HCT116 (cell line): ENCODE measurements at regions not wholly inside any gene's neighbourhood (a gene's known extent, or its start where the extent isn't known, plus 50 kb on each side); places are given as distances from the start of the nearest gene placed in this dataset.

Experiments used
- ATAC-seq: fragments of 200-7000 bp; cut with Tn5 transposase; 2 replicates; pipeline ENCODE4 v1.9.1; 2020; ENCODE audit warnings: mild to moderate bottlenecking, moderate library complexity
- BruUV-seq: library from RNA; stranded (reverse); fragments of 400-500 nt; replicated peaks from 2 replicates; lab custom pipeline; 2021; lab: Mats Ljungman, UMichigan
- CTCF ChIA-PET: fragments of 300-600 bp; sonication (Branson Sonifier 250); formaldehyde crosslinking; loops from one replicate; lab custom pipeline; 2021; ENCODE audit warnings: antibody characterized with exemption; lab: Charles Lee
- POLR2A ChIA-PET: fragments of 300-600, 350-600 bp; sonication (Branson Sonifier 250); formaldehyde crosslinking; loops from one replicate; lab custom pipeline; 2021; ENCODE audit warnings: antibody characterized with exemption; lab: Charles Lee
- RAD21 ChIA-PET, 2 experiments: fragments of 300-600 bp; sonication (Branson Sonifier 250); formaldehyde crosslinking; loops; one replicate each; lab custom pipeline; 2023; ENCODE audit warnings: low total read pairs in 2 of 2; ENCODE audit not compliant: uncharacterized antibody in 2 of 2, unreplicated experiment in 2 of 2, low non-redundant PET in 1 of 2; lab: Charles Lee
- DNase-seq: peaks from one replicate; pipeline ENCODE4 v3.0.0-alpha.2; 2010; ENCODE audit warnings: low read depth, low spot score
- H2AFZ ChIP-seq: fragments of 200-600 bp; shearing (Covaris generic), sonication (generic); 2 replicates; pipeline ENCODE4 v1.6.1; 2017; ENCODE audit warnings: low read depth, mixed run types, mixed read lengths, antibody characterized with exemption, low read length; ENCODE audit not compliant: poor library complexity, severe bottlenecking
- H3K27ac ChIP-seq: 2 replicates; pipeline ENCODE4 v1.5.1; 2012; ENCODE audit warnings: low read depth, low read length
- H3K27me3 ChIP-seq: fragments of 200-600 bp; sonication (generic); 2 replicates; pipeline ENCODE4 v1.6.1; 2016; ENCODE audit warnings: mixed run types, low read length, mixed read lengths; ENCODE audit not compliant: insufficient read depth
- H3K36me3 ChIP-seq, 2 experiments: fragments of 200-500 bp in 1 of 2; fragments of 200-600 bp in 1 of 2; sonication (Bioruptor generic) in 1 of 2; sonication (generic) in 1 of 2; 2 replicates each; pipeline versions ENCODE4 v1.5.1 to v1.6.1; 2014 to 2016; ENCODE audit warnings: low read length in 2 of 2, inconsistent platforms in 1 of 2, mixed read lengths in 1 of 2, mixed run types in 1 of 2; ENCODE audit not compliant: insufficient read depth in 2 of 2, control insufficient read depth in 1 of 2
- H3K4me1 ChIP-seq, 2 experiments: fragments of 200-600 bp in 1 of 2; sonication (generic) in 1 of 2; 2 replicates each; pipeline versions ENCODE4 v1.5.1 to v1.6.1; 2012 to 2017; ENCODE audit warnings: low read length in 2 of 2, inconsistent platforms in 1 of 2, mild to moderate bottlenecking in 1 of 2, mixed read lengths in 1 of 2, mixed run types in 1 of 2, moderate library complexity in 1 of 2; ENCODE audit not compliant: insufficient read depth in 2 of 2, control insufficient read depth in 1 of 2
- H3K4me2 ChIP-seq: fragments of 200-600 bp; sonication (generic); 2 replicates; pipeline ENCODE4 v1.6.1; 2017; ENCODE audit warnings: mixed run types, low read length, mixed read lengths
- H3K4me3 ChIP-seq, 2 experiments: fragments of 200-600 bp in 1 of 2; sonication (generic) in 1 of 2; replicated peaks in 1 of 2; 2 replicates each; pipeline ENCODE4 v1.5.1; 2011 to 2016; ENCODE audit warnings: low read length in 2 of 2, control low read depth in 1 of 2, low read depth in 1 of 2, mild to moderate bottlenecking in 1 of 2, mixed read lengths in 1 of 2, mixed run types in 1 of 2
- H3K79me2 ChIP-seq: fragments of 200-600 bp; sonication (generic); 2 replicates; pipeline ENCODE4 v1.6.1; 2017; ENCODE audit warnings: mild to moderate bottlenecking, mixed run types, low read length, moderate library complexity, mixed read lengths; ENCODE audit not compliant: insufficient read depth
- H3K9ac ChIP-seq: fragments of 200-600 bp; sonication (generic); 2 replicates; pipeline ENCODE4 v1.6.1; 2016; ENCODE audit warnings: low read length, mixed read lengths
- H3K9me2 ChIP-seq: fragments of 200-600 bp; sonication (generic), shearing (Covaris generic); 2 replicates; pipeline ENCODE4 v1.6.1; 2017; ENCODE audit warnings: mixed run types, mild to moderate bottlenecking, moderate library complexity; ENCODE audit not compliant: insufficient read depth
- H3K9me3 ChIP-seq, 2 experiments: fragments of 200-500 bp in 1 of 2; fragments of 200-600 bp in 1 of 2; sonication (Bioruptor generic) in 1 of 2; sonication (generic) in 1 of 2; 2 replicates each; pipeline ENCODE4 v1.6.1; 2014 to 2017; ENCODE audit warnings: low read length in 2 of 2, mixed read lengths in 2 of 2, inconsistent platforms in 1 of 2, low read depth in 1 of 2, mild to moderate bottlenecking in 1 of 2, mixed run types in 1 of 2, moderate library complexity in 1 of 2; ENCODE audit not compliant: control insufficient read depth in 1 of 2, insufficient read depth in 1 of 2
- H4K20me1 ChIP-seq: fragments of 200-600 bp; sonication (generic), shearing (Covaris generic); 2 replicates; pipeline ENCODE4 v1.6.1; 2017; ENCODE audit warnings: mixed run types, mild to moderate bottlenecking, moderate library complexity; ENCODE audit not compliant: insufficient read depth
- CEBPB ChIP-seq: IDR thresholded peaks from 2 replicates; pipeline ENCODE4 v1.6.1; 2012; ENCODE audit warnings: low read depth
- EGR1 ChIP-seq: IDR thresholded peaks from 2 replicates; pipeline ENCODE4 v1.6.1; 2012; ENCODE audit warnings: low read depth
- ELF1 ChIP-seq: IDR thresholded peaks from 2 replicates; pipeline ENCODE4 v1.6.1; 2012; ENCODE audit warnings: low read depth, borderline replicate concordance
- EZH2 ChIP-seq: fragments of 200-600 bp; sonication (generic); IDR thresholded peaks from 2 replicates; pipeline ENCODE4 v1.6.1; 2017; ENCODE audit warnings: antibody characterized with exemption, mixed run types
- EZH2phosphoT487 ChIP-seq: fragments of 200-600 bp; IDR thresholded peaks from 2 replicates; pipeline ENCODE4 v1.6.1; 2018; ENCODE audit warnings: antibody characterized with exemption, borderline replicate concordance
- FOSL1 ChIP-seq: IDR thresholded peaks from 2 replicates; pipeline ENCODE4 v1.6.1; 2012; ENCODE audit warnings: low read depth
- JUND ChIP-seq: IDR thresholded peaks from 2 replicates; pipeline ENCODE4 v1.6.1; 2012
- RAD21 ChIP-seq: IDR thresholded peaks from 2 replicates; pipeline ENCODE4 v1.6.1; 2012; ENCODE audit warnings: low read depth, mild to moderate bottlenecking
- ZNF274 ChIP-seq: fragments of 200-500 bp; sonication (Bioruptor generic); IDR thresholded peaks from 2 replicates; pipeline ENCODE4 v1.6.1; 2014; ENCODE audit warnings: mild to moderate bottlenecking, low read depth, low read length, inconsistent platforms
- intact Hi-C: fragments of 100-400 bp; cut with micrococcal nuclease; formaldehyde crosslinking; loops from 2 replicates; pipeline ENCODE4 v1.10.0; 2022
- TF ChIP-seq, protein P1 (sequence below): IDR thresholded peaks from 2 replicates; pipeline ENCODE4 v1.6.1; 2012
- TF ChIP-seq, protein P2 (sequence below): IDR thresholded peaks from 2 replicates; pipeline ENCODE4 v1.6.1; 2012; ENCODE audit warnings: low read depth
- TF ChIP-seq, protein P3 (sequence below): IDR thresholded peaks from 2 replicates; pipeline ENCODE4 v1.6.1; 2011; ENCODE audit warnings: mild to moderate bottlenecking, low read length, moderate library complexity; ENCODE audit not compliant: insufficient replicate concordance; ENCODE audit errors: extremely low read depth

DNA sequence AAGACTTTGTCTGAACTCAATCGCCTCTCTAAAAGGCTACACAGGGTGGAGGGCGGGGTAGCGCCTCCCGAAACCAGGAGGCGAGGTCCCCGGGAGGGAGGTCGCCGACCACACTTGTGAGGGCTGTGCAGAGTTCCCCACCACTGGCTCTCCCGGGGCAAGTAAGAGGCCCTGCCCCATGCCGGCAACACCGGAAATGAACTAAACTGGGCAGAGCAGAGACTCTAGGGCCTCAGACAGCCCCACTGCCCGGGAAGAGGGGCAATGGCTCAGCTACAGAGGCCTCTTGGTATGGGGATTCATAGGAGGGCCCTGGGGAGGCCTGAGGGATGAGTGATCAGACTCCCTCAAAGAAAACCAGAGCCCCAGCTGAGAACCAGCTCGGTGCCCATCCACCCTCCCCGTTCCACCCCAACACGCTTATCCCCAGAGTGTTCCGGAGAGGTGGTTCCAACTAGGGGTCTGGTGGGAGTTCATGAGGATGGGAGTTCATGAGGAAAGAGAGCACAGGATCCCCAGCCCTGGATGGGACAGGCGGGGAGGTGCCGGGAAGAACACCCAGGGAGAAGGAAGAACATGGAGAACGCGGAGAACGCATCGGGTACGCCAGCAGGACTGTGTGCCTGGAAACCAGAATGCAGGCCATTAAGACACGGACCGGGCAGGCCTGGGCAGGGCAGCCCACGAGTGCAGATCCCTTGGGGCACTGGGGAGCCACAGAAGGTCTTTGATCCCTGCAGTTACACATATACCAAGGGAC lies 89.4 kb upstream of the MYL10 start:
- no peaks in the 10 kb centered on the region for H3K79me2 ChIP-seq
- no peak overlapping the region for H3K4me3 ChIP-seq
- intact Hi-C loops, result no loop called here
- TF ChIP-seq JUND, result no peak
- TF ChIP-seq, protein P1, sequence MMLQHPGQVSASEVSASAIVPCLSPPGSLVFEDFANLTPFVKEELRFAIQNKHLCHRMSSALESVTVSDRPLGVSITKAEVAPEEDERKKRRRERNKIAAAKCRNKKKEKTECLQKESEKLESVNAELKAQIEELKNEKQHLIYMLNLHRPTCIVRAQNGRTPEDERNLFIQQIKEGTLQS, result no peak
- no peak for TF ChIP-seq ELF1
- TF ChIP-seq FOSL1, result no peak
- no peak for TF ChIP-seq CEBPB
- no peak for TF ChIP-seq ZNF274
- TF ChIP-seq, protein P2, sequence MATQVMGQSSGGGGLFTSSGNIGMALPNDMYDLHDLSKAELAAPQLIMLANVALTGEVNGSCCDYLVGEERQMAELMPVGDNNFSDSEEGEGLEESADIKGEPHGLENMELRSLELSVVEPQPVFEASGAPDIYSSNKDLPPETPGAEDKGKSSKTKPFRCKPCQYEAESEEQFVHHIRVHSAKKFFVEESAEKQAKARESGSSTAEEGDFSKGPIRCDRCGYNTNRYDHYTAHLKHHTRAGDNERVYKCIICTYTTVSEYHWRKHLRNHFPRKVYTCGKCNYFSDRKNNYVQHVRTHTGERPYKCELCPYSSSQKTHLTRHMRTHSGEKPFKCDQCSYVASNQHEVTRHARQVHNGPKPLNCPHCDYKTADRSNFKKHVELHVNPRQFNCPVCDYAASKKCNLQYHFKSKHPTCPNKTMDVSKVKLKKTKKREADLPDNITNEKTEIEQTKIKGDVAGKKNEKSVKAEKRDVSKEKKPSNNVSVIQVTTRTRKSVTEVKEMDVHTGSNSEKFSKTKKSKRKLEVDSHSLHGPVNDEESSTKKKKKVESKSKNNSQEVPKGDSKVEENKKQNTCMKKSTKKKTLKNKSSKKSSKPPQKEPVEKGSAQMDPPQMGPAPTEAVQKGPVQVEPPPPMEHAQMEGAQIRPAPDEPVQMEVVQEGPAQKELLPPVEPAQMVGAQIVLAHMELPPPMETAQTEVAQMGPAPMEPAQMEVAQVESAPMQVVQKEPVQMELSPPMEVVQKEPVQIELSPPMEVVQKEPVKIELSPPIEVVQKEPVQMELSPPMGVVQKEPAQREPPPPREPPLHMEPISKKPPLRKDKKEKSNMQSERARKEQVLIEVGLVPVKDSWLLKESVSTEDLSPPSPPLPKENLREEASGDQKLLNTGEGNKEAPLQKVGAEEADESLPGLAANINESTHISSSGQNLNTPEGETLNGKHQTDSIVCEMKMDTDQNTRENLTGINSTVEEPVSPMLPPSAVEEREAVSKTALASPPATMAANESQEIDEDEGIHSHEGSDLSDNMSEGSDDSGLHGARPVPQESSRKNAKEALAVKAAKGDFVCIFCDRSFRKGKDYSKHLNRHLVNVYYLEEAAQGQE, result no peak
- TF ChIP-seq EGR1, result no peak
- TF ChIP-seq EZH2, result no peak
- TF ChIP-seq RAD21, result no peak
- TF ChIP-seq EZH2phosphoT487, result no peak
- TF ChIP-seq, protein P3, sequence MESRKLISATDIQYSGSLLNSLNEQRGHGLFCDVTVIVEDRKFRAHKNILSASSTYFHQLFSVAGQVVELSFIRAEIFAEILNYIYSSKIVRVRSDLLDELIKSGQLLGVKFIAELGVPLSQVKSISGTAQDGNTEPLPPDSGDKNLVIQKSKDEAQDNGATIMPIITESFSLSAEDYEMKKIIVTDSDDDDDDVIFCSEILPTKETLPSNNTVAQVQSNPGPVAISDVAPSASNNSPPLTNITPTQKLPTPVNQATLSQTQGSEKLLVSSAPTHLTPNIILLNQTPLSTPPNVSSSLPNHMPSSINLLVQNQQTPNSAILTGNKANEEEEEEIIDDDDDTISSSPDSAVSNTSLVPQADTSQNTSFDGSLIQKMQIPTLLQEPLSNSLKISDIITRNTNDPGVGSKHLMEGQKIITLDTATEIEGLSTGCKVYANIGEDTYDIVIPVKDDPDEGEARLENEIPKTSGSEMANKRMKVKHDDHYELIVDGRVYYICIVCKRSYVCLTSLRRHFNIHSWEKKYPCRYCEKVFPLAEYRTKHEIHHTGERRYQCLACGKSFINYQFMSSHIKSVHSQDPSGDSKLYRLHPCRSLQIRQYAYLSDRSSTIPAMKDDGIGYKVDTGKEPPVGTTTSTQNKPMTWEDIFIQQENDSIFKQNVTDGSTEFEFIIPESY, result no peak
- TF ChIP-seq, all 23 proteins: peak for 0
- no peaks in the 10 kb centered on the region for H3K9me3 ChIP-seq
- BruUV-seq, result no TSS peak
- no peak for DNase-seq
- no peak overlapping the region for H2AFZ ChIP-seq
- RAD21 ChIA-PET, result no interaction called here
- no peak overlapping the region for H3K4me2 ChIP-seq
- ATAC-seq, result no peak
- H4K20me1 ChIP-seq, result no peaks in the 10 kb centered on the region
- H3K4me1 ChIP-seq, result no peaks in the 10 kb centered on the region
- POLR2A ChIA-PET, result no interaction called here
- CTCF ChIA-PET, result no interaction called here
- H3K36me3 ChIP-seq, result no peaks in the 10 kb centered on the region
- no peak overlapping the region for H3K9ac ChIP-seq
- no peaks in the 10 kb centered on the region for H3K9me2 ChIP-seq
- no peak overlapping the region for H3K27ac ChIP-seq
- no peaks in the 10 kb centered on the region for H3K27me3 ChIP-seq
